ENCODE measurements at regions not wholly inside any gene's neighbourhood (a gene's known extent, or its start where the extent isn't known, plus 50 kb on each side); places are given as distances from the start of the nearest gene placed in this dataset.

GRCh38 chr6:132868057-132868456 is 53.7 kb downstream of the RPS12 start:
- DNase-seq: no peak

GRCh38 chr6:132872923-132873322 is 58.6 kb downstream of the RPS12 start:
- DNase-seq: no peak

DNA sequence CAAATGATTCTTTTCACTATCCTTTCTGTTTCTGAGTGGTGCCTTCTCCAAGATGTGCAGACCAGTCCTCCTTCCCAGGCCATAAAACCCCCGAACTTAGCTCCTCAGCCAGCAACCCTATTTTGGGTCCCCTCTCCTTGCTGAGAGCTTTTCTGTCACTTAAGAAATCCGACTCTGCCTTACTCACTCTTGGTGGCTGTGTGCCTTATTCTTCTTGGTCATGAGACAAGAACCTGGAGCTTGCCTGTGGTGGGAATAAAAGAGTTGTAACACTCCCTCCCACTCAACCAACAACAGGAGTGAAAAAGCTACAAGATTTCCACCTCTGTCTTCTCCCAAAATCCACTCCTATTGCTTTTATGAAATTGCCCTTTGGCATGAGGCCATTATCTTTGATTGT is 62.6 kb downstream of the RPS12 start:
- no peak for DNase-seq

DNA sequence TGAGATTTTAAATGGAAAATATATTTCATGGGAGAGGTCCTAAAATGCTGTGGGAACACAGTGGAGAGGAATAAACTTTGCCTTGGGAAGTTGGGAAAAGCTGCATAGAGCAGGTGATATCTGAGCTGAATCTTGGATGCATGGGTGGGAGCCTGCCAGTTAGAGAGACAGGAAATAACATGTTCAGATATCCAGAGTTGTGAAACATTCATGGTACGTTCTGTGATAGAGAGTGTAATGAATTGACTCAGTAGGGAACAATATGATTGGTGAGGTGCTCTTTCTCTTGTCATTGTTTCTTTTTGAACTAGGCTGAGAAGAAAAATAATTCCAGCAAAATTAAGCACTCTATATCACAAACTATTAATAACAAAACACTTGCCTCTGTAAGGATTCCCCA is 72.8 kb downstream of the RPS12 start:
- DNase-seq: no peak

DNA sequence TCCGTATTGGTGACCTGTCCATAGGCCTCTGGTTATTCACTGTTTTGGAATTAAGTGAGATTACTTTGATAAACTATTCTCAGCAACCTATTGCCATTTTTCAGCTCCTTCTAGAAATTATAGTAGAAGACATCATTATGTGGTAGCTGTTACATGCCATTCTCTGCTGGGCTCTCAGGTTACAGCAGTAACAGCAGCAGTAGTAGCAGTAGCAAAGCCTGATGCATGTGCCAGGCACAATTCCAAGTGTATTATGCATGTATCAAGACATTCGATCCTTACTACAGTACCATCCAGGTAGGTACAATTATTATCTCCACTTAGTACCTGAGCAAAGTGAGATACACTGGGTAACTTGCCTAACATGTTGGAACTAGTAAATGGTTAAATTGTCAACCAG is 74.3 kb downstream of the RPS12 start:
- no peak for DNase-seq

GRCh38 chr6:132892929-132893771 is 78.8 kb downstream of the RPS12 start:
- DNase-seq: no peak

DNA sequence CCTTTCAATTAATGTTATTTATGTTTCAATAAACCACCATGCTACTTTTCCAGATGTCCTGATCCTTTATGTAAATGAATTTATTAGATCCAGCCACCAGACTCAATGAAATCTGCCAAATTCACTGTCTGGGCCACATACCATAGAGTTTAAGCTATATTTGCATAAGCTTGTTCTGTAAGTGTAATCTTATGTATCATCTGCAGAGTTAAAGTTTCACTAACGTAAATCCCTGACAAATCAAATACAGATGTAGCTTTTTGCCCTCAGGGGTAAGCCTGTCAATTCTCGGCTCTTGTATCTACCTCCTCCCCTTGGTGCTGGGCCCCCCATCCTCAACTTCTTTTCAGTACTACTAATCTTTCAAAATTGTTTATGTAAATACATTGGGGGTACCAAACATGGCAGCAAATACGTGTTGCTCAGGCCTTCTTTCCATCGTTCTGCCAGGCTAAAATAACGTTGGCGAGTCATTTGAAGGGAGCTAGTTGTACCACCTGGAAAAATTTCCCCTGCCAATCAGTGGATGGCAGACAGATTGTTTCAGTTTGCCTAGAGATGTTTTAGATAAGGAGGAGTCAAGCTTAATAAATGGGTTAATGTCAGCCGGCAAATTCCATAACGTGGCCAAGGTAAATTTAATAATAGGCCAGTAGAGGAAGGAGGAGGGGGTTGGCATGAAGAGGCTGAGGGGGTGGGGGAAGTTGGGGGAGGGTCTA is 79.6 kb downstream of the RPS12 start:
- DNase-seq: no peak

DNA sequence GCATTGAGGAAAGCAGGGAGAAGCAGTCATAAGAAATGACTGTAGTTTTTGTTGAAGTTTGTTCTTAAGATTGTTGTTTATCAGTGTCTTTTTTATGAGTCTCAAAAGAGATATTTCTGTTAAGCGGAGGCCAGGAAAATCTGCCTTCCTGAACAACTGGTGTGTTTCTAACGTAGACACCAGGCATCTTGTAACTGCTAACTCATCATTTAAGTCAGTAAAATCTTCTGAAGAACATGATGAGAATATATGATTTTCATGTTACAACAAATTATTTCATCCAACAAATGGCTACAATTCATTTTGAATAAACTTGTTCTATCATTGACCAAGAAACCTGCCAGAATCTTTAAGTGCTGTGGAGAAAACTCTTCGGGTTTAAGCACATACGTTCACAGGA is 84.0 kb downstream of the RPS12 start:
- no peak for DNase-seq

DNA sequence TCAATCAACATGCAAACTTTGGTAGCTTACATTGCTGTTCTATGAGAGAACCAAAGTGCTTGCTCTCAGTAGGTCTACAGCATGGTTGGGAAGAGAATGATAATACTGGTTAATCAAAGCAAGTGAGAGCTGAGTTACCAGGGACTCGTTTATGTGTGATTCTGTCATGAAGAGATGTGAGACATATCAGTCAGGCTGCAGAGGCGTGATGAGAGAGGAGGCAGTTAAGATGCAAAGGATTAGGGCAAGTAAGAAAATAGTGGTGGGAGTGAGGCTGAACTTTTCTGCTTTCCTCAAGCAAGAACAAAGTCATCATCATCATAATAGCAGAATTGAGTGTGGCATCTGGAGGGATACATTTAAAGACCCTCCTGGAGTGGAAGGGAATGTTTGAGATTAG is 86.5 kb downstream of the RPS12 start:
- no peak for DNase-seq

- DNase-seq: no peak
Observed at GRCh38 chr6:132902901-132903300, 88.5 kb downstream of the RPS12 start.

GRCh38 chr6:132907231-132907630 is 92.9 kb downstream of the RPS12 start:
- no peak for DNase-seq

DNA sequence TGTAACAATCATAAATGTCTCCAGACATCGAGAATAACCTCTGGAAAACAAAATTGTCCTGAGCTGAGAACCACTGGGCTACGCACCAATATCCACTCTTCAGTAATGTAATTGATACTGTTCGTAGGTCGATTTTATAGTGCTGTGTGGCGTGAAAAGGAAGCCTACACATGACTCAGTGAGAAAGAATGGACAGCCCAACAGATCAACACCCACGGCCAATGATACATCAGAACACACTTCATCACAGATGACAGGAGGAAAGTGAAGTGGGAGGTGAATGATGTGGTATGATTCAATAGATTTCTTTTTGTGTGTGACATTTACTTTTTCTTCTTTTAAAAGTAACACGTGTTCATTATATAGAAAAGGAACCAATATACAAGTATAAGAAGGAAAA is 93.5 kb downstream of the RPS12 start:
- DNase-seq: no peak

DNA sequence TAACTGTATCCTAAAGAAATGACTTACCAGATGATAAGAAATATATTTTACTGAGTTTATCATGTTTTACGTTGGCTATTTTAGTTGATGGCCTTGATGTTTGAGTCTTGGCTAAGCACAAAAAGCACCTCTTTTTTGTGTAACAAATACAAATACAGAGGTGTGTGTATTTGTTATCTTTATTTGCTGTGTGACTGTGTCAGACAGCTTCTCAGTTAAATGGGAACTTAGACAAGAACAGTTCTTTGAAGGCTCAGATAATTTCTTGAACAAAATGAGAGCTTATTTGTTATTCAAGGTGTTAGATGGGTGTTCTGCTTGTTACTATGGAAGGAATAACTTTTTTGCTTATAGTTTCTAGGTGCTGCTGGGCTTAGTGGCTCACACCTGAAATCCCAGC is 95.4 kb downstream of the RPS12 start:
- no peak for DNase-seq

GRCh38 chr6:132910759-132911158 is 96.4 kb downstream of the RPS12 start:
- DNase-seq: no peak

- no peak for DNase-seq
Observed at GRCh38 chr6:132919045-132919860, 104.9 kb downstream of the RPS12 start.

- no peak for DNase-seq
Observed at GRCh38 chr6:132927713-132928112, 113.3 kb downstream of the RPS12 start.

- DNase-seq: no peak
Observed at GRCh38 chr6:132929141-132929540, 114.8 kb downstream of the RPS12 start.

DNA sequence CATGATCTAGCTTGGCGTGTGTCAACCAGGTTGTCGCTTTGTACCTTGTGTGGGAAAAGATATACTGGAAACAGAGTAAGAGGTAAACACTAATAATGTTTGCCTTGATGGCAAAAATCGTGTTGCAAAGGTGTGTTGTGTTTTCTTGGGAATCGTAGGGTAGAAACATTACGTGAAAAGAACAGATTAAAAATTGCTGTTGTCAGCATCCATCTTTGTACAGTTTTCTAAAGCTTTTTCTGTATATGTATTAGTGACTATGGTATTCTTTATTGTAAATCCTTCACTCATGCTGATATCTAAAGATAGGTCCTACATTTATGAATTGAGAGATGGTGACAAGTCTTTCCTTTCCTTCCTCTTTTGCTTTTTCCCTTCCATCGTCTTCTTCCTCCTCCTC is 116.9 kb downstream of the RPS12 start:
- no peak for DNase-seq

- no peak for DNase-seq
Observed at GRCh38 chr6:132931936-132932514, 117.7 kb downstream of the RPS12 start.

GRCh38 chr6:132932588-132932987 is 118.2 kb downstream of the RPS12 start:
- no peak for DNase-seq

- DNase-seq: no peak
Observed at GRCh38 chr6:132933090-132933489, 118.7 kb downstream of the RPS12 start.

DNA sequence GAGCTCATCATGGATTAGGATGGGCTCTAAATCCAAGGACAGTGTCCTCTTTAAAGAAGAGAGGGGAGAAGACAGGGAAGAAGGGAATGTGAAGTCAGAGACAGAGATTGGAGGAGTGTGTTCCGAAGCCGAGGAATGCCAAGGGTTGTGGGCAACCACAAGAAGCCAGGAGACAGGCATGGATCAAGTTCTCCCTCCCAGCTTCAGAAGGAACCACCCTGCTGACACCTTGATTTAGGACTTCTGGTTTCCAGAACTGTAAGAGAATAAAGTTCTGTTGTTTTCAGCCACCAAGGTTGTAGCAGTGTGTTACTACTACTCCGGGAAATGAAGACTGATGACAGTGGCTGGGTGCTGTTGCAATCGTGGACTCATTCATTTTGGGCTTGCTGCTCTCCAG is 120.1 kb downstream of the RPS12 start:
- no peak for DNase-seq

GRCh38 chr6:132936646-132937045 is 122.3 kb downstream of the RPS12 start:
- DNase-seq: no peak
